AG04450 (cell line): ENCODE measurements at regions not wholly inside any gene's neighbourhood (a gene's known extent, or its start where the extent isn't known, plus 50 kb on each side); places are given as distances from the start of the nearest gene placed in this dataset.
A peak's percentile ranks its signal among the peaks of the same experiment; 100 is the strongest.
"Not testable (repeated sequence)": the region's sequence is repeated elsewhere in the genome, so short reads cannot be mapped to it uniquely, and the experiment has no call there.

ENCODE experiments used
- CTCF ChIA-PET: fragments of 300-600, 350-600 bp; formaldehyde crosslinking; extraction: SDS; loops from one replicate; lab custom pipeline; 2022; ENCODE audit warnings: antibody characterized with exemption, inconsistent platforms; lab: Charles Lee
- POLR2A ChIA-PET: fragments of 350-600 bp; formaldehyde crosslinking; extraction: SDS; loops from one replicate; lab custom pipeline; 2021; ENCODE audit warnings: antibody characterized with exemption, inconsistent platforms; lab: Yijun Ruan, JAX
- DNase-seq: peaks from one replicate; pipeline ENCODE4 v3.0.0-alpha.2; 2011; ENCODE audit warnings: low read depth, low spot score
- H3K27ac ChIP-seq: one replicate; pipeline ENCODE4 v1.5.1; 2012; ENCODE audit warnings: low read depth, low read length, control low read depth
- H3K27me3 ChIP-seq: one replicate; pipeline ENCODE4 v1.6.0; 2012; ENCODE audit warnings: low read length; ENCODE audit not compliant: control insufficient read depth, insufficient read depth
- H3K4me3 ChIP-seq: 2 replicates; pipeline ENCODE4 v1.5.1; 2011; ENCODE audit warnings: mild to moderate bottlenecking, low read depth, low read length, control low read depth
- H3K9me3 ChIP-seq: 2 replicates; pipeline ENCODE4 v1.5.1; 2012; ENCODE audit warnings: low read length; ENCODE audit not compliant: control insufficient read depth, insufficient read depth
- TF ChIP-seq, protein P1 (sequence below): IDR thresholded peaks from 2 replicates; pipeline ENCODE4 v1.5.1; 2011; ENCODE audit warnings: low read depth, low read length, control low read depth, inconsistent platforms

DNA sequence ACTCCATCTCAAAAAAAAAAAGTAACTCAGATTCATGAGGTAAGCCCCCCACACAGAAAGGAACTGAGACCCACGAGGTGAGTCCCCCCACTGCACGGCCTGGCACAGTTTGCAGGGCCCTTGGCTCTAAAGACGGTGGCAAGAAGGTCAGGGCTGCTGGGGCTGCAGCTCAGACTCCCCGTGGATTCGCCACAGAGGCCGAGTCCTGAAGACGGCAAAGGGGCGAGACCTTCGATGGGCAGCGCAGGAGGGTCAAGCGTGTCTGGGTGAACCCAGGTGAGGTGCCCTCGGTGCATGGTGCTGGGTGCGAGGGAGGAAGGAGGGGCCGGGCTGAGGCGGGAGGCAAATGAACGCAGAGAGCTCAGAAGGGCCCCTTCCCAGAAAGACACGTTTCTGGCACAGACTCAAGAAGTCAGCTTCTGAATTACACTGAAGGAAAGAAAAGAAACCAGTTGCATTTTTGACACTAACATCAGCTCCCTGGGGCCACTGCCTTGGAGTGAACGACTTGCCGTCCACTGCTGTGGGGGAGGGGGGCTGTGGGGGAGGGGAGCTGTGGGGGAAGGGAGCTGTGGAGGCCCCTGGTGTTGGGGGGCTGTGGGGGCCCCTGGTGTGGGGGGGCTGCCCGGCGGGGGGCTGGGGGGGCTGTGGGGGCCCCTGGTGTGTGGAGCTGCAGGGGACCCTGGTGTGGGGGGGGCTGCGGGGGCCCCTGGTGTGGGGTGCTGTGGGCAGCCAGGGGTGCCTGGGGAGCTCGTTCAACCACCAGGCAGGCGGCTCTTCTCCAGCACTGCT, 69.8 kb upstream of the METRNL start:
- peaks cover 16% of the 10 kb centered on the region for H3K9me3 ChIP-seq
- TF ChIP-seq, protein P1, sequence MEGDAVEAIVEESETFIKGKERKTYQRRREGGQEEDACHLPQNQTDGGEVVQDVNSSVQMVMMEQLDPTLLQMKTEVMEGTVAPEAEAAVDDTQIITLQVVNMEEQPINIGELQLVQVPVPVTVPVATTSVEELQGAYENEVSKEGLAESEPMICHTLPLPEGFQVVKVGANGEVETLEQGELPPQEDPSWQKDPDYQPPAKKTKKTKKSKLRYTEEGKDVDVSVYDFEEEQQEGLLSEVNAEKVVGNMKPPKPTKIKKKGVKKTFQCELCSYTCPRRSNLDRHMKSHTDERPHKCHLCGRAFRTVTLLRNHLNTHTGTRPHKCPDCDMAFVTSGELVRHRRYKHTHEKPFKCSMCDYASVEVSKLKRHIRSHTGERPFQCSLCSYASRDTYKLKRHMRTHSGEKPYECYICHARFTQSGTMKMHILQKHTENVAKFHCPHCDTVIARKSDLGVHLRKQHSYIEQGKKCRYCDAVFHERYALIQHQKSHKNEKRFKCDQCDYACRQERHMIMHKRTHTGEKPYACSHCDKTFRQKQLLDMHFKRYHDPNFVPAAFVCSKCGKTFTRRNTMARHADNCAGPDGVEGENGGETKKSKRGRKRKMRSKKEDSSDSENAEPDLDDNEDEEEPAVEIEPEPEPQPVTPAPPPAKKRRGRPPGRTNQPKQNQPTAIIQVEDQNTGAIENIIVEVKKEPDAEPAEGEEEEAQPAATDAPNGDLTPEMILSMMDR: no peak
- H3K27me3 ChIP-seq: no peaks in the 10 kb centered on the region
- DNase-seq: no peak
- no peak overlapping the region for H3K4me3 ChIP-seq
- POLR2A ChIA-PET: interaction anchor here (0.8 to 1.4 kb wide), 2 partner anchors 42 to 70 kb away, joined by 4 to 5 read pairs; partner anchors contain the start of gene METRNL
- CTCF ChIA-PET: interaction anchor here (1.0 kb wide), 1 partner anchor 46 kb away, joined by 3 read pairs; no protein-coding TSS in a partner anchor
- peak overlapping the region; percentile 21 for H3K27ac ChIP-seq

- CTCF ChIA-PET: interaction anchor here (1.0 kb wide), 1 partner anchor 47 kb away, joined by 3 read pairs; no protein-coding TSS in a partner anchor
- POLR2A ChIA-PET: interaction anchor here (0.8 to 1.4 kb wide), 2 partner anchors 41 to 69 kb away, joined by 4 to 5 read pairs; partner anchors contain the start of gene METRNL
- H3K27ac ChIP-seq: peak overlapping the region; percentile 21
- H3K4me3 ChIP-seq: no peak overlapping the region
- H3K9me3 ChIP-seq: peaks cover 7% of the 10 kb centered on the region; the same call in 1 of the 2 replicates
- TF ChIP-seq, protein P1: no peak
- no peaks in the 10 kb centered on the region for H3K27me3 ChIP-seq
- no peak for DNase-seq
These were observed 68.9 kb upstream of the METRNL start for GRCh38 chr17:83010206-83011200.

GRCh38 chr17:83011676-83012075, 67.7 kb upstream of the METRNL start:
- ChIA-PET CTCF (interaction anchor here (0.6 kb wide), 1 partner anchor 182 kb away, joined by 3 read pairs; no protein-coding TSS in a partner anchor), POLR2A (interaction anchor here (0.6 to 0.7 kb wide), 2 partner anchors 24 to 191 kb away, joined by 3 to 5 read pairs; no protein-coding TSS in a partner anchor)
- not testable (repeated sequence) for H3K4me3 ChIP-seq, H3K27ac ChIP-seq, H3K27me3 ChIP-seq, DNase-seq, H3K9me3 ChIP-seq

GRCh38 chr17:83012200-83012785, 67.1 kb upstream of the METRNL start:
- Histone ChIP-seq H3K4me3 (no peak overlapping the region; the same call in 1 of the 2 replicates), H3K27me3 (no peaks in the 10 kb centered on the region), H3K9me3 (peaks cover 4% of the 10 kb centered on the region; the same call in 1 of the 2 replicates), H3K27ac (peak overlapping the region; percentile 82)
- TF ChIP-seq, protein P1: no peak
- no peak for DNase-seq
- ChIA-PET POLR2A (interaction anchor here (0.6 to 1.0 kb wide), 5 partner anchors 9 to 453 kb away, joined by 3 to 5 read pairs (median 3); no protein-coding TSS in a partner anchor), CTCF (interaction anchor here (0.6 kb wide), 1 partner anchor 182 kb away, joined by 3 read pairs; no protein-coding TSS in a partner anchor)
